ENCODE measurements at regions not wholly inside any gene's neighbourhood (a gene's known extent, or its start where the extent isn't known, plus 50 kb on each side); places are given as distances from the start of the nearest gene placed in this dataset.

DNA sequence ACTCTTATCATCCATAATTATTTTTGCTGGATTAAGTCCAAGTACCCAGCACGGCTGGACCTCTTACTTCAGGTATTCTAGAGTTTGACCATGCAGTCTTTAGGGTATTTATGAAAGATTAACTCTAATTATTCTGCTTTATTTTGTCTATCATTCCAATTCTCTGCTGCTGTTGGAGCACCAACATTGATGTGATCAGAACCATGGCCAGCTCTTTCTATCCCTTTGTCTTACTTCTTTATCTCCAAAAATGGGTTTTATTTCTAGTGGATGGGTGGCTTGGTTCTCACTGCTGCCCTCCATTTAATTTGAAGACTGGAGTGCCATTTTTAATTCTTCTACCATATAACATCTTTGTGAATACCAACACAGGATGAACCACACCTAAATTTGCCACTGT lies 704.3 kb downstream of the FRK start:
- H3K4me2 ChIP-seq (ENCODE audit: insufficient read depth in 1 of 2, low read depth in 2 of 2, low read length in 2 of 2) = no peak overlapping the region
- TF ChIP-seq TBP (IDR thresholded peaks at IDR 0.05; ENCODE audit: low read depth, low read length) = no peak
- no peak for TF ChIP-seq ASH2L (IDR thresholded peaks at IDR 0.05; ENCODE audit: low read length)
- no peak for TF ChIP-seq POLR2A (IDR thresholded peaks at IDR 0.05; ENCODE audit: control extremely low read depth in 1 of 2, low read depth in 2 of 2, low read length in 2 of 2)
- no peak for TF ChIP-seq POLR2AphosphoS5 (IDR thresholded peaks at IDR 0.05; ENCODE audit: low read depth, low read length)
- no peak for TF ChIP-seq RNF2 (IDR thresholded peaks at IDR 0.05; ENCODE audit: borderline replicate concordance, low read depth, low read length, missing control alignments, poor library complexity, severe bottlenecking)
- TF ChIP-seq MAFK (IDR thresholded peaks at IDR 0.05; ENCODE audit: low read depth, low read length) = no peak
- no peak for TF ChIP-seq FOSL1 (IDR thresholded peaks at IDR 0.05; ENCODE audit: insufficient read depth, low read depth, low read length)
- TF ChIP-seq E2F6 (IDR thresholded peaks at IDR 0.05) = no peak
- TF ChIP-seq TEAD4 (IDR thresholded peaks at IDR 0.05; ENCODE audit: low read depth, low read length) = no peak
- no peak for TF ChIP-seq BRCA1 (IDR thresholded peaks at IDR 0.05; ENCODE audit: low read depth, low read length)
- no peak for TF ChIP-seq KDM5A (IDR thresholded peaks at IDR 0.05; ENCODE audit: low read length)
- no peak for TF ChIP-seq SIX5 (IDR thresholded peaks at IDR 0.05; ENCODE audit: low read depth, low read length)
- no peak for TF ChIP-seq KDM1A (IDR thresholded peaks at IDR 0.05; ENCODE audit: borderline replicate concordance, low read length)
- TF ChIP-seq SP4 (IDR thresholded peaks at IDR 0.05; ENCODE audit: low read length) = no peak
- TF ChIP-seq CTBP2 (IDR thresholded peaks at IDR 0.05; ENCODE audit: borderline replicate concordance, insufficient read depth, insufficient read length, low read length) = no peak
- no peak for TF ChIP-seq SRF (IDR thresholded peaks at IDR 0.05; ENCODE audit: low read depth, low read length)
- no peak for TF ChIP-seq SIRT6 (IDR thresholded peaks at IDR 0.05; ENCODE audit: low read length)

More for the DNA sequence above, 704.3 kb downstream of the FRK start:
- Histone ChIP-seq H3K14ac (ENCODE audit: insufficient read length) (no peak overlapping the region), H2BK15ac (ENCODE audit: low read length) (no peak overlapping the region), H4K20me1 (replicated peaks in 1 of 2; ENCODE audit: control insufficient read depth in 1 of 2, insufficient read depth in 2 of 2, low read length in 2 of 2) (no peaks in the 10 kb centered on the region), H3K4me3 (ENCODE audit: extremely low read depth in 1 of 4, insufficient read depth in 2 of 4, low read depth in 3 of 4, low read length in 4 of 4) (no peak overlapping the region), H3K18ac (ENCODE audit: extremely low read depth, low read length) (no peak overlapping the region), H3K27me3 (replicated peaks in 1 of 4; ENCODE audit: control insufficient read depth in 3 of 4, extremely low read depth in 1 of 4, insufficient read depth in 3 of 4, low read length in 3 of 4) (no peaks in the 10 kb centered on the region), H2AFZ (ENCODE audit: low read length) (no peak overlapping the region), H2BK120ac (replicated peaks; ENCODE audit: low read depth, low read length) (no peak overlapping the region), H3K36me3 (ENCODE audit: control insufficient read depth in 2 of 4, insufficient read depth in 4 of 4, low read length in 3 of 4) (no peaks in the 10 kb centered on the region), H3K4ac (replicated peaks; ENCODE audit: insufficient read length, low read depth, low read length) (no peak overlapping the region), H3K9me3 (ENCODE audit: insufficient read depth in 2 of 2, low read depth in 1 of 2, low read length in 1 of 2) (no peaks in the 10 kb centered on the region), H3K23ac (ENCODE audit: insufficient read length) (no peak overlapping the region), H4K5ac (ENCODE audit: insufficient read length, low read depth, low read length) (no peak overlapping the region), H2BK20ac (ENCODE audit: low read length) (no peak overlapping the region), H3K9ac (replicated peaks in 1 of 4; ENCODE audit: extremely low read depth in 1 of 4, low read depth in 3 of 4, low read length in 3 of 4) (no peak overlapping the region), H2AK5ac (ENCODE audit: low read depth, low read length) (no peak overlapping the region), H3K4me1 (replicated peaks in 1 of 4; ENCODE audit: control insufficient read depth in 3 of 4, insufficient read depth in 4 of 4, low read length in 3 of 4) (no peaks in the 10 kb centered on the region; a peak in 1 of 7 replicates), H2BK12ac (ENCODE audit: low read depth, low read length) (no peak overlapping the region), H2BK5ac (ENCODE audit: low read depth, low read length) (no peak overlapping the region), H4K91ac (replicated peaks; ENCODE audit: insufficient read length, low read length) (no peak overlapping the region), H3K56ac (replicated peaks; ENCODE audit: insufficient read length, low read depth, low read length) (no peak overlapping the region), H3K27ac (ENCODE audit: low read depth, low read length) (no peak overlapping the region), H3K79me1 (ENCODE audit: low read depth, low read length) (no peaks in the 10 kb centered on the region), H4K8ac (ENCODE audit: extremely low read depth, insufficient read depth, low read length) (no peak overlapping the region), H3K79me2 (ENCODE audit: control insufficient read depth in 1 of 2, insufficient read depth in 2 of 2, low read length in 2 of 2) (no peaks in the 10 kb centered on the region), H3K23me2 (ENCODE audit: low read depth, low read length) (no peaks in the 10 kb centered on the region)
- 95% methylated on average over 1 of the region's 1 CpG; no CpG with 5 or more reads in 1 of the 2 experiments for WGBS, 2 experiments (ENCODE audit: extremely low coverage in 1 of 2, insufficient coverage in 1 of 2, insufficient read length in 1 of 2, insufficient replicate concordance in 2 of 2, low coverage in 1 of 2, low lambda C conversion rate in 2 of 2, missing lambda C conversion rate in 1 of 2)
- DNase-seq (ENCODE audit: low read depth in 1 of 2, low spot score in 2 of 2) (no peak), FAIRE-seq (no peak)
- ChIA-PET CTCF (ENCODE audit: partially characterized antibody) (no interaction called here), POLR2A (ENCODE audit: partially characterized antibody) (no interaction called here)
